HepG2 (cell line): ENCODE measurements at regions not wholly inside any gene's neighbourhood (a gene's known extent, or its start where the extent isn't known, plus 50 kb on each side); places are given as distances from the start of the nearest gene placed in this dataset.

Experiments used
- ARNTL ChIP-seq: sonication (generic); formaldehyde crosslinking; IDR thresholded peaks from 2 replicates; pipeline ENCODE4 v1.4.0; 2020; ENCODE audit warnings: mild to moderate bottlenecking, missing genetic modification reagents
- BCL6 ChIP-seq: IDR thresholded peaks from 2 replicates; pipeline ENCODE4 v1.6.1; 2016; ENCODE audit warnings: missing genetic modification reagents, missing compliant biosample characterization
- IRF9 ChIP-seq: sonication (generic); formaldehyde crosslinking; IDR thresholded peaks from 2 replicates; pipeline ENCODE4 v1.8.0; 2022; ENCODE audit warnings: missing genetic modification reagents, mild to moderate bottlenecking, borderline replicate concordance
- NFIB ChIP-seq: sonication (generic); formaldehyde crosslinking; IDR thresholded peaks from 2 replicates; pipeline ENCODE4 v1.9.0; 2021; ENCODE audit warnings: missing genetic modification reagents, mild to moderate bottlenecking, borderline replicate concordance
- NFKB2 ChIP-seq: sonication (generic); formaldehyde crosslinking; IDR thresholded peaks from 2 replicates; pipeline ENCODE4 v1.4.0; 2020; ENCODE audit warnings: missing genetic modification reagents, borderline replicate concordance
- PRDM10 ChIP-seq: sonication (generic); formaldehyde crosslinking; IDR thresholded peaks from 2 replicates; pipeline ENCODE4 v1.4.0; 2020; ENCODE audit warnings: low read depth, missing genetic modification reagents
- RBAK ChIP-seq: sonication (generic); formaldehyde crosslinking; IDR thresholded peaks from 2 replicates; pipeline ENCODE4 v1.5.1; 2020; ENCODE audit warnings: mild to moderate bottlenecking, missing genetic modification reagents
- RBM39 ChIP-seq: fragments of 200-400 bp; formaldehyde crosslinking; IDR thresholded peaks from one replicate; pipeline ENCODE4 v1.6.1; 2018; ENCODE audit warnings: antibody characterized with exemption, mild to moderate bottlenecking, low read depth, low read length; ENCODE audit not compliant: poor library complexity, severe bottlenecking
- RELA ChIP-seq: sonication (generic); formaldehyde crosslinking; IDR thresholded peaks from 2 replicates; pipeline ENCODE4 v1.4.0; 2020; ENCODE audit warnings: missing genetic modification reagents
- RFXAP ChIP-seq: sonication (generic); formaldehyde crosslinking; IDR thresholded peaks from 2 replicates; pipeline ENCODE4 v1.4.0; 2020; ENCODE audit warnings: missing genetic modification reagents, borderline replicate concordance
- TRIM24 ChIP-seq: sonication (generic); formaldehyde crosslinking; IDR thresholded peaks from 2 replicates; pipeline ENCODE4 v1.8.0; 2022; ENCODE audit warnings: mild to moderate bottlenecking, missing genetic modification reagents
- ZBTB37 ChIP-seq: sonication (generic); formaldehyde crosslinking; IDR thresholded peaks from 2 replicates; pipeline ENCODE4 v1.4.0; 2020; ENCODE audit warnings: mild to moderate bottlenecking, missing genetic modification reagents
- ZNF343 ChIP-seq: sonication (generic); formaldehyde crosslinking; IDR thresholded peaks from 2 replicates; pipeline ENCODE4 v1.4.0; 2020; ENCODE audit warnings: mild to moderate bottlenecking, missing genetic modification reagents
- ZNF510 ChIP-seq: sonication (generic); formaldehyde crosslinking; IDR thresholded peaks from 2 replicates; pipeline ENCODE4 v1.4.0; 2020; ENCODE audit warnings: low read depth, mild to moderate bottlenecking, missing genetic modification reagents
- ZZZ3 ChIP-seq: sonication (generic); formaldehyde crosslinking; IDR thresholded peaks from 2 replicates; pipeline ENCODE4 v1.4.0; 2020; ENCODE audit warnings: missing genetic modification reagents, mild to moderate bottlenecking, borderline replicate concordance
- TF ChIP-seq, protein P1 (sequence below): sonication (generic); formaldehyde crosslinking; IDR thresholded peaks from 2 replicates; pipeline ENCODE4 v1.8.0; 2022; ENCODE audit warnings: mild to moderate bottlenecking, missing genetic modification reagents, moderate library complexity
- TF ChIP-seq, protein P2 (sequence below): sonication (generic); formaldehyde crosslinking; IDR thresholded peaks from 2 replicates; pipeline ENCODE4 v1.5.0; 2020; ENCODE audit warnings: missing genetic modification reagents
- TF ChIP-seq, protein P3 (sequence below): sonication (generic); formaldehyde crosslinking; IDR thresholded peaks from 2 replicates; pipeline ENCODE4 v1.8.0; 2022; ENCODE audit warnings: low read depth, missing genetic modification reagents

GRCh38 chr7:66535414-66536329 lies 93.0 kb upstream of the KCTD7 start (continued):
- TF ChIP-seq ZNF510 (CRISPR knock-in tag) (0 out of 2 replicates have a peak, but pooled peaks have one; percentile 30), ARNTL (0 out of 2 replicates have a peak, but pooled peaks have one; percentile 54), PRDM10 (CRISPR knock-in tag) (peak; percentile 46; the same call in 1 of the 2 replicates), TRIM24 (CRISPR knock-in tag) (no peak), BCL6 (CRISPR knock-in tag) (no peak), RBM39 (no peak), NFIB (CRISPR knock-in tag) (no peak), RBAK (CRISPR knock-in tag) (no peak), IRF9 (CRISPR knock-in tag) (no peak), ZBTB37 (0 out of 2 replicates have a peak, but pooled peaks have one; percentile 59), ZZZ3 (peak; percentile 52; the same call in 1 of the 2 replicates), NFKB2 (peak; percentile 61; the same call in 1 of the 2 replicates), RELA (CRISPR knock-in tag) (peak; percentile 35; the same call in 1 of the 2 replicates), ZNF343 (peak; percentile 68; the same call in 1 of the 2 replicates), RFXAP (CRISPR knock-in tag) (peak; percentile 42; the same call in 1 of the 2 replicates)
- TF ChIP-seq, protein P1, sequence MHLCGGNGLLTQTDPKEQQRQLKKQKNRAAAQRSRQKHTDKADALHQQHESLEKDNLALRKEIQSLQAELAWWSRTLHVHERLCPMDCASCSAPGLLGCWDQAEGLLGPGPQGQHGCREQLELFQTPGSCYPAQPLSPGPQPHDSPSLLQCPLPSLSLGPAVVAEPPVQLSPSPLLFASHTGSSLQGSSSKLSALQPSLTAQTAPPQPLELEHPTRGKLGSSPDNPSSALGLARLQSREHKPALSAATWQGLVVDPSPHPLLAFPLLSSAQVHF, result no peak
- TF ChIP-seq, protein P2, sequence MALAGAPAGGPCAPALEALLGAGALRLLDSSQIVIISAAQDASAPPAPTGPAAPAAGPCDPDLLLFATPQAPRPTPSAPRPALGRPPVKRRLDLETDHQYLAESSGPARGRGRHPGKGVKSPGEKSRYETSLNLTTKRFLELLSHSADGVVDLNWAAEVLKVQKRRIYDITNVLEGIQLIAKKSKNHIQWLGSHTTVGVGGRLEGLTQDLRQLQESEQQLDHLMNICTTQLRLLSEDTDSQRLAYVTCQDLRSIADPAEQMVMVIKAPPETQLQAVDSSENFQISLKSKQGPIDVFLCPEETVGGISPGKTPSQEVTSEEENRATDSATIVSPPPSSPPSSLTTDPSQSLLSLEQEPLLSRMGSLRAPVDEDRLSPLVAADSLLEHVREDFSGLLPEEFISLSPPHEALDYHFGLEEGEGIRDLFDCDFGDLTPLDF (CRISPR knock-in tag), result no peak; the same call in 1 of the 2 replicates
- TF ChIP-seq, protein P3, sequence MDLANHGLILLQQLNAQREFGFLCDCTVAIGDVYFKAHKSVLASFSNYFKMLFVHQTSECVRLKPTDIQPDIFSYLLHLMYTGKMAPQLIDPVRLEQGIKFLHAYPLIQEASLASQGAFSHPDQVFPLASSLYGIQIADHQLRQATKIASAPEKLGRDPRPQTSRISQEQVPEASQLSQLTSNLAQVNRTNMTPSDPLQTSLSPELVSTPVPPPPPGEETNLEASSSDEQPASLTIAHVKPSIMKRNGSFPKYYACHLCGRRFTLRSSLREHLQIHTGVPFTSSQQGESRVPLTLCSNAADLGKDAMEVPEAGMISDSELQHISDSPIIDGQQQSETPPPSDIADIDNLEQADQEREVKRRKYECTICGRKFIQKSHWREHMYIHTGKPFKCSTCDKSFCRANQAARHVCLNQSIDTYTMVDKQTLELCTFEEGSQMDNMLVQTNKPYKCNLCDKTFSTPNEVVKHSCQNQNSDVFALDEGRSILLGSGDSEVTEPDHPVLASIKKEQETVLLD (CRISPR knock-in tag), result no peak
